IMR-90 (cell line): ENCODE measurements at regions not wholly inside any gene's neighbourhood (a gene's known extent, or its start where the extent isn't known, plus 50 kb on each side); places are given as distances from the start of the nearest gene placed in this dataset.

Source experiments
- BHLHE40 ChIP-seq: fragments of 150-350 bp; IDR thresholded peaks from 2 replicates; pipeline ENCODE4 v1.6.1; 2016; ENCODE audit warnings: mild to moderate bottlenecking, low read depth, low read length
- CEBPB ChIP-seq: IDR thresholded peaks from 2 replicates; pipeline ENCODE4 v1.6.1; 2012; ENCODE audit warnings: low read depth, low read length, improper control_type of control experiment
- FOS ChIP-seq: fragments of 150-350 bp; IDR thresholded peaks from 2 replicates; pipeline ENCODE4 v1.6.1; 2016; ENCODE audit warnings: low read depth, low read length
- NFE2L2 ChIP-seq: fragments of 150-350 bp; IDR thresholded peaks from 2 replicates; pipeline ENCODE4 v1.6.1; 2016; ENCODE audit warnings: low read depth, mild to moderate bottlenecking, low read length
- POLR2A ChIP-seq: IDR thresholded peaks from 2 replicates; pipeline ENCODE4 v1.6.1; 2012; ENCODE audit warnings: mild to moderate bottlenecking, low read depth, low read length
- RAD21 ChIP-seq: IDR thresholded peaks from 2 replicates; pipeline ENCODE4 v1.6.1; 2012; ENCODE audit warnings: low read length, improper control_type of control experiment
- TF ChIP-seq, protein P1 (sequence below): conservative IDR thresholded peaks from 2 replicates; pipeline ENCODE4 v1.5.1; 2012; ENCODE audit warnings: mild to moderate bottlenecking, low read depth, low read length, improper control_type of control experiment
- TF ChIP-seq, protein P2 (sequence below): fragments of 150-350 bp; IDR thresholded peaks from 2 replicates; pipeline ENCODE4 v1.6.1; 2016; ENCODE audit warnings: low read depth, mild to moderate bottlenecking, low read length, moderate library complexity, borderline replicate concordance

DNA sequence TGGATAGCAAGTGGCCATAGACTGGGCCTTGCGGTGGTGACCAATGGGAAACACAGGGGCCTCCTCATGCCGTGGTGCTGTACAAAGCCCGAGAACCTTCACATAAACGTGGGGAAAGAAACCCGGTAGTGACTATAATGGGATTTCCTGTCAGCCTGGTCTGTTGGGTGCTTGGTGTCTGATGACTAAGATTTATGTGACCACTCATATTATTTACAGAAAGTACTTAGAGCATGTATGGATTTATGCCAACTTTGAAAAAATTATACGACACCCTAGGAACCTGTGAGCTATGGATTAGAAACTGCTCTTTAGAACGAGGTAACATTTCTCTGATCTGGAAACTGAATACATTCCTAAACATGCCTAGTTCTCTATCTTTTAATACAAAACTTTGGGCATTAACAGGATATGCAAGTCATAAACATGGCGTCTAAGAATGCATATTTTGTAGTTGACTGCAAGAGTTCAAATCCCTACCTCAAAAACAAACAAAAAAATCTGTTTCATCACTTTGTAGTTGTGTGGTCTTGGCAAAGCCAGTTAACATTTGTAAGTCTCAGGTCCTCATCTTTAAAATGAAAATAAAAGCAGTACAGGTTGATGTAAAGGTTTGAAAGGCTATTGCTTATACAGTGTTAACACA lies 85.4 kb downstream of the TMEM167A start:
- TF ChIP-seq, protein P1, sequence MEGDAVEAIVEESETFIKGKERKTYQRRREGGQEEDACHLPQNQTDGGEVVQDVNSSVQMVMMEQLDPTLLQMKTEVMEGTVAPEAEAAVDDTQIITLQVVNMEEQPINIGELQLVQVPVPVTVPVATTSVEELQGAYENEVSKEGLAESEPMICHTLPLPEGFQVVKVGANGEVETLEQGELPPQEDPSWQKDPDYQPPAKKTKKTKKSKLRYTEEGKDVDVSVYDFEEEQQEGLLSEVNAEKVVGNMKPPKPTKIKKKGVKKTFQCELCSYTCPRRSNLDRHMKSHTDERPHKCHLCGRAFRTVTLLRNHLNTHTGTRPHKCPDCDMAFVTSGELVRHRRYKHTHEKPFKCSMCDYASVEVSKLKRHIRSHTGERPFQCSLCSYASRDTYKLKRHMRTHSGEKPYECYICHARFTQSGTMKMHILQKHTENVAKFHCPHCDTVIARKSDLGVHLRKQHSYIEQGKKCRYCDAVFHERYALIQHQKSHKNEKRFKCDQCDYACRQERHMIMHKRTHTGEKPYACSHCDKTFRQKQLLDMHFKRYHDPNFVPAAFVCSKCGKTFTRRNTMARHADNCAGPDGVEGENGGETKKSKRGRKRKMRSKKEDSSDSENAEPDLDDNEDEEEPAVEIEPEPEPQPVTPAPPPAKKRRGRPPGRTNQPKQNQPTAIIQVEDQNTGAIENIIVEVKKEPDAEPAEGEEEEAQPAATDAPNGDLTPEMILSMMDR = no peak
- TF ChIP-seq CEBPB (no peak), BHLHE40 (no peak), RAD21 (no peak), NFE2L2 (no peak), FOS (no peak), POLR2A (no peak)
- TF ChIP-seq, protein P2, sequence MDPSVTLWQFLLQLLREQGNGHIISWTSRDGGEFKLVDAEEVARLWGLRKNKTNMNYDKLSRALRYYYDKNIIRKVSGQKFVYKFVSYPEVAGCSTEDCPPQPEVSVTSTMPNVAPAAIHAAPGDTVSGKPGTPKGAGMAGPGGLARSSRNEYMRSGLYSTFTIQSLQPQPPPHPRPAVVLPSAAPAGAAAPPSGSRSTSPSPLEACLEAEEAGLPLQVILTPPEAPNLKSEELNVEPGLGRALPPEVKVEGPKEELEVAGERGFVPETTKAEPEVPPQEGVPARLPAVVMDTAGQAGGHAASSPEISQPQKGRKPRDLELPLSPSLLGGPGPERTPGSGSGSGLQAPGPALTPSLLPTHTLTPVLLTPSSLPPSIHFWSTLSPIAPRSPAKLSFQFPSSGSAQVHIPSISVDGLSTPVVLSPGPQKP = no peak
